Lower lobe of right lung (tissue), 2 donors: ENCODE measurements at regions not wholly inside any gene's neighbourhood (a gene's known extent, or its start where the extent isn't known, plus 50 kb on each side); places are given as distances from the start of the nearest gene placed in this dataset.

Experiments used
- ATAC-seq, 2 donors: fragments of 200-7000 bp; cut with Tn5 transposase; one replicate each; pipeline ENCODE4 v1.9.1; 2020 to 2022; ENCODE audit warnings: mild to moderate bottlenecking in 2 of 2, moderate library complexity in 2 of 2
- DNase-seq: peaks from one replicate; pipeline ENCODE4 v3.0.0-alpha.2; 2020
- H3K27ac ChIP-seq: fragments of 200-600 bp; one replicate; pipeline ENCODE4 v1.8.0; 2022
- H3K27me3 ChIP-seq: fragments of 200-600 bp; one replicate; pipeline ENCODE4 v1.8.0; 2022; ENCODE audit warnings: low read depth
- H3K36me3 ChIP-seq: fragments of 200-600 bp; one replicate; pipeline ENCODE4 v1.8.0; 2022; ENCODE audit warnings: mild to moderate bottlenecking
- H3K4me1 ChIP-seq: fragments of 200-600 bp; one replicate; pipeline ENCODE4 v1.8.0; 2022
- H3K4me3 ChIP-seq: fragments of 200-600 bp; one replicate; pipeline ENCODE4 v1.8.0; 2022; ENCODE audit warnings: mild to moderate bottlenecking
- H3K9me3 ChIP-seq: fragments of 200-600 bp; one replicate; pipeline ENCODE4 v1.8.0; 2022
- intact Hi-C: fragments of 100-400 bp; cut with DNase I; formaldehyde crosslinking; loops from one replicate; pipeline ENCODE4 v1.11.0; 2022
- TF ChIP-seq, protein P1 (sequence below): fragments of 200-600 bp; IDR thresholded peaks from one replicate; pipeline ENCODE4 v1.8.0; 2022; ENCODE audit warnings: antibody characterized with exemption, mild to moderate bottlenecking
- donor health status: DM: no; HTN: yes; CAD: no; lungs with severe emphysema.

DNA sequence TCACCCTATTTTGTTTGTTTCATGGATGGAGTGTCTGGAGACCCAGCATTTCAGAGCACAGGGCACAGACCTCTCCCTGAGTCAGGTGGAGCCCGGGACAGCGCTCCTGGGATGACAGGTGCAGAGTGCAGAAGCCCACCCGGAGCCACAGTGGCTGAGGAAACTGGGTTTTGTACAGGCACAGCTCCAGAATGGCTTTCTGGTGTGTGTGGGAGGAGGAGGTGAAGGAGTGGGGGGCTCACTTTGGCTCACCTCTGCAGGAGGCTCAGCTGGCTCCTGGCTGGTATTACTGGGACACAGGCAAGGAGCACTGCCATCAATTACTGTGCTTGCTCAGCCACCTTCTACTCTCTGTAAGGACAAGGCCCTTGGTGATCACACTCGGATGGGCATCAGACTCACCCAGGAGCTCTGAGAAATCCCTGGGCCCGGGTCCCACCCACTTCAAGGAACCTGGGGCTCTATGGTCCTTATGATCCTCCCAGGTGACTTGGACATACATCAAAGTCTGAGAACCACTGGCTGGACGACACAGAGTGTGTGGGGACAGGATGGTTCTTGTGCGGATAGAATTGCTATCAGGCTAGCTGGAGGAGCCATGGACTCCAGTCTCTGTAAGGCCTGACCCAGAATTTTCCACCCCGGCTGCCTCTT lies 221.1 kb upstream of the ZNF32 start:
- intact Hi-C loops = no loop called here
- Histone ChIP-seq H3K36me3 (no peaks in the 10 kb centered on the region), H3K9me3 (no peaks in the 10 kb centered on the region), H3K27me3 (no peaks in the 10 kb centered on the region), H3K27ac (no peak overlapping the region), H3K4me1 (no peaks in the 10 kb centered on the region), H3K4me3 (no peak overlapping the region)
- no peak for DNase-seq
- ATAC-seq = no peak
- TF ChIP-seq, protein P1, sequence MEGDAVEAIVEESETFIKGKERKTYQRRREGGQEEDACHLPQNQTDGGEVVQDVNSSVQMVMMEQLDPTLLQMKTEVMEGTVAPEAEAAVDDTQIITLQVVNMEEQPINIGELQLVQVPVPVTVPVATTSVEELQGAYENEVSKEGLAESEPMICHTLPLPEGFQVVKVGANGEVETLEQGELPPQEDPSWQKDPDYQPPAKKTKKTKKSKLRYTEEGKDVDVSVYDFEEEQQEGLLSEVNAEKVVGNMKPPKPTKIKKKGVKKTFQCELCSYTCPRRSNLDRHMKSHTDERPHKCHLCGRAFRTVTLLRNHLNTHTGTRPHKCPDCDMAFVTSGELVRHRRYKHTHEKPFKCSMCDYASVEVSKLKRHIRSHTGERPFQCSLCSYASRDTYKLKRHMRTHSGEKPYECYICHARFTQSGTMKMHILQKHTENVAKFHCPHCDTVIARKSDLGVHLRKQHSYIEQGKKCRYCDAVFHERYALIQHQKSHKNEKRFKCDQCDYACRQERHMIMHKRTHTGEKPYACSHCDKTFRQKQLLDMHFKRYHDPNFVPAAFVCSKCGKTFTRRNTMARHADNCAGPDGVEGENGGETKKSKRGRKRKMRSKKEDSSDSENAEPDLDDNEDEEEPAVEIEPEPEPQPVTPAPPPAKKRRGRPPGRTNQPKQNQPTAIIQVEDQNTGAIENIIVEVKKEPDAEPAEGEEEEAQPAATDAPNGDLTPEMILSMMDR = no peak

DNA sequence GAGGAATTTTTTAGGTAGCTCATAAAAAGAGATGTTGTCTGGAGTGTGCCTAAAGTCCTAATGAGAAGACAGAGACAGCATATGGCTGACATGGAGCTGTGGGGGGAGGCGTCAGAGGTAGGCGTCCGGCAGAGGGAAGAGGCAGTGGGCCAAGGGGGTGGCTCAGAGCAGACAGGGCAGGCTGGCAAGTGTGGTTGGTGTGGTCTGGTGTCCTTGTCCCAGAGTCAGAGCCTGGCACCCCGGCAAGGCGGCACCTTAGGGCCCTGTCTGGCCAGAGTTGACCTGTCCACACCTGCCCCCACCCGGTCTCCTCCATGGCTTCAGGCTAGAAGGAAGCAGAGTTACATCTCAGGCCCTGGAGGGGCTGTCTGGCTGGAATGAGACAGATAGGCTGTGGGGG lies 220.3 kb upstream of the ZNF32 start:
- Histone ChIP-seq H3K27ac (no peak overlapping the region), H3K36me3 (no peaks in the 10 kb centered on the region), H3K27me3 (no peaks in the 10 kb centered on the region), H3K4me3 (no peak overlapping the region), H3K4me1 (peaks cover 6% of the 10 kb centered on the region), H3K9me3 (no peaks in the 10 kb centered on the region)
- ATAC-seq (no peak), DNase-seq (peak; percentile 41)
- TF ChIP-seq, protein P1 = no peak
- intact Hi-C loops = no loop called here

DNA sequence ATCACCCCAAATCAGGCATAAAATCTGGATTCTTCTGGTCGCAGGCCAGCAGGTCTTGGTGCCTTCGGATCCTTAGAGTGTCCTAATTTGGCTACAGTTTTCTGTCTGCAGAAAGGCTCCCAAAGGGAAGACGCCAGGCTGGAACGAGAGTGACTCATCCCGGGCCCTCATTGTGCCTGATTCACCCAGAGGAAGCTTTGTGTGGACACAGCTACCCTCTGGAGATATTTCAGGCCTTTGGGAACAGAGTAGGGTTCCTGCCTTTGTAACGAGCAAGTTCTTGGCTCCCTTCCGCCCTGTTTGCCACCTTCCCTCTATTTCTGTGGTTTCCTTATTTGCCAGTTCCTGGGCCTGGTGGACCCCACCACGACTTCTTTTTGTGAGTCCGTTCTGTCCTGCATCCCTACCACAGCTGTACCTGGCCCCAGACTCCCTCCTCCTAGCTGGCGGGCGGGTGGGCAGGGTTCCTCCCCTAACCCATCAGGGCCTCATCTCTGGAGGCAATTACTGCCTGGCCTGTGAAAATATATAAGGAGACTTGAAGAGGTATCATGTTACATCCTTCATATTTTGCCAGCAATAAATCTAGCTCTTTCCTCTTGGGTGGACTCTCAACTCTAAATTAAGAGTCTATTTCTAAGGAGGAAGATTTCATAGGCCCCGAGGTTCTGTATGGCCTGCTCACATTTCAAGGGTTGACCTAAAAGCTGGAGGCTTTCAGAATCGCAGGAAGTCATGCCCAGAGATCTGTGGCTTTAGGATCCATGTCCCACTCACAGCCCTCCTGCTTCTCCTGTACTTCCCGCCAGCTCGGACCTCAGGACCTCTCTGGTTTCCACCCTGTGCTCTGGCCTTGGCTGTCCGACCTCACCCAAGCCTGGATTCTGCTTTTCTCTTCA lies 219.2 kb upstream of the ZNF32 start:
- H3K36me3 ChIP-seq = no peaks in the 10 kb centered on the region
- no peak for DNase-seq
- no peaks in the 10 kb centered on the region for H3K9me3 ChIP-seq
- no peaks in the 10 kb centered on the region for H3K27me3 ChIP-seq
- peaks cover 11% of the 10 kb centered on the region for H3K4me1 ChIP-seq
- no peak overlapping the region for H3K27ac ChIP-seq
- no peak overlapping the region for H3K4me3 ChIP-seq
- no peak for ATAC-seq
- intact Hi-C loops = no loop called here
- TF ChIP-seq, protein P1 = no peak

DNA sequence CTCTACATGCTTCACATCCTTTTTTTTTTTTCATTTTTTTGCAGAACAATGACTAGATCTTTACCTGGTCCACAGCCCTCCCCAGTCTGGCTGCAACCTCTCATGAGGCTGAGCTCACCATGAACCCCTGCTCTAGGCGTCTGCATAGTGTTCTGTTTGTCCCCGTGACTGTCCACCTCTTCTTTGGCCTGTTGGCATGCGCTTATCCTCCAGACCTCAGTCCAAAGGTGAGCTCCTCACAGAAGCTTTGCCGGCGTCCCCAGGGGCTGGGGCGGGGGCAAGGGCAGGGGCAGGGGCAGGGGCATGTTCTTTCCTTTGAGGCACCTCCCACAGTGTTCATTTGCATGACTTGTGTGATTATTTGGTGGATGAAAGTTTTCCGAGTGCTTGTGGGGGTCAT lies 218.4 kb upstream of the ZNF32 start:
- intact Hi-C loops = no loop called here
- no peaks in the 10 kb centered on the region for H3K9me3 ChIP-seq
- no peak overlapping the region for H3K4me3 ChIP-seq
- H3K27me3 ChIP-seq = no peaks in the 10 kb centered on the region
- H3K36me3 ChIP-seq = no peaks in the 10 kb centered on the region
- no peak overlapping the region for H3K27ac ChIP-seq
- peaks cover 11% of the 10 kb centered on the region for H3K4me1 ChIP-seq
- ATAC-seq (no peak), DNase-seq (no peak)
- TF ChIP-seq, protein P1 = no peak

DNA sequence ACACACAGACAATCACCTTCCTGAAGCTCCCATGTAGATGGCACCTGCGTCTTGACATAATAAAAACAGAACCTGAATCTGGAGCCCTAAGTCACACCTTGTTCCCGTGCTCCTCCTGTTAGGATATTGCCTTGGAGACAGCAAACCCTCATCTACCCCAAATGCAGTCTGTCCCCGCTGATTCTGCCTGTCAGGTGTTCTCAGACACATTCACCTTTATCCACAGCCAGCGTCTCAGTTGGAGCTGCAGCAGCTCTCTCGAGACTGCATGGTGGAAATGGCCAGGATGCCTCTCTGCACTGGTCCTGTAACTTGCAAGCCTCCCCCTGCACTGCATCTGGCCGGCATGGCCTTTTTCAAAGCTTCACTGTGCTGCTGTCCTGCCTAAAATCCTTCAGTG lies 218.0 kb upstream of the ZNF32 start:
- Histone ChIP-seq H3K4me1 (peaks cover 11% of the 10 kb centered on the region), H3K27ac (no peak overlapping the region), H3K27me3 (no peaks in the 10 kb centered on the region), H3K36me3 (no peaks in the 10 kb centered on the region), H3K9me3 (no peaks in the 10 kb centered on the region), H3K4me3 (no peak overlapping the region)
- TF ChIP-seq, protein P1 = no peak
- no peak for ATAC-seq
- intact Hi-C loops = no loop called here
- DNase-seq = no peak
